OCI-LY3 (cell line): ENCODE measurements at regions not wholly inside any gene's neighbourhood (a gene's known extent, or its start where the extent isn't known, plus 50 kb on each side); places are given as distances from the start of the nearest gene placed in this dataset.

Experiments
- EZH2phosphoT487 ChIP-seq: fragments of 200-600 bp; shearing (Covaris generic); IDR thresholded peaks from 2 replicates; pipeline ENCODE4 v1.6.1; 2018; ENCODE audit warnings: antibody characterized with exemption, mixed run types, low read depth
- TF ChIP-seq, protein P1 (sequence below): fragments of 200-600, 300-600 bp; sonication (generic); IDR thresholded peaks from 2 replicates; pipeline ENCODE4 v1.5.1; 2014; ENCODE audit warnings: antibody characterized with exemption, low read length, low read depth

DNA sequence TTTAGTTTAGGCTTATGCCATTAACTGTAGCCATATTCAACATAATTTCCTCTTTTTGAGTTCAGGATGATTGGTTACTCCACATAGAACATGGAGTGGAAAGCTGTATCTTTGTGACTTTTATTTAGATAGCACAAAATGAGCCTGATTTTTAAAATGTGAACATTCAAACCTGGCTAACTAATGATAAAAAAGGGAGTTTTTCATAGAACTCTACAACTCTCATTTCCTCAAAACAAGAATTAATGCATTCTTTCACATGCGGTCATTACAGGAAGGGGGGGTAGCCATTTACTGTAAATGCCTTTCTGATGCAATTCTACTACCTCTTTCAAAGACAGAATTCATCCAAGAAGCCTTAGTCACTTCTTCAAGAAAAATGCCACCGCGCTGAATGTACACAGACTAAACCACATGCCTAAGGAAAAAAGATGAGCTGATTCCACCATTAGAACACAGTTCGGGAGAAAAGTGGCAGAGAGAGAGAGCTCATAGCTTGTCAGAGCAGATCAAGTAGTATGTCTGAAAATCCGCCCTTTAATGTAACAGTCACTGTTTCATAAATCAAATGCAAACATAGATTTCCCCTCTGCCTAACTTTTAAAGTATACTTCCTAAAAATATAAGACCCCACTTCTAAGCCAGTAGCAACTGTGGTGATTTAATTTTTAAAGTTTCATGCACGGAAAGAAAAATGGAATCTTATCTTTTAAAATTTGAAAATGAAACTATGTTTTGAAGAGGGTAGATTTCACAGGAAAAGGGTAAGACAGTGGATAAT lies 226.4 kb upstream of the KLF14 start:
- TF ChIP-seq, protein P1, sequence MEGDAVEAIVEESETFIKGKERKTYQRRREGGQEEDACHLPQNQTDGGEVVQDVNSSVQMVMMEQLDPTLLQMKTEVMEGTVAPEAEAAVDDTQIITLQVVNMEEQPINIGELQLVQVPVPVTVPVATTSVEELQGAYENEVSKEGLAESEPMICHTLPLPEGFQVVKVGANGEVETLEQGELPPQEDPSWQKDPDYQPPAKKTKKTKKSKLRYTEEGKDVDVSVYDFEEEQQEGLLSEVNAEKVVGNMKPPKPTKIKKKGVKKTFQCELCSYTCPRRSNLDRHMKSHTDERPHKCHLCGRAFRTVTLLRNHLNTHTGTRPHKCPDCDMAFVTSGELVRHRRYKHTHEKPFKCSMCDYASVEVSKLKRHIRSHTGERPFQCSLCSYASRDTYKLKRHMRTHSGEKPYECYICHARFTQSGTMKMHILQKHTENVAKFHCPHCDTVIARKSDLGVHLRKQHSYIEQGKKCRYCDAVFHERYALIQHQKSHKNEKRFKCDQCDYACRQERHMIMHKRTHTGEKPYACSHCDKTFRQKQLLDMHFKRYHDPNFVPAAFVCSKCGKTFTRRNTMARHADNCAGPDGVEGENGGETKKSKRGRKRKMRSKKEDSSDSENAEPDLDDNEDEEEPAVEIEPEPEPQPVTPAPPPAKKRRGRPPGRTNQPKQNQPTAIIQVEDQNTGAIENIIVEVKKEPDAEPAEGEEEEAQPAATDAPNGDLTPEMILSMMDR, result no peak
- peak; percentile 78; the same call in 1 of the 2 replicates for TF ChIP-seq EZH2phosphoT487
